Right lobe of liver (tissue), 4 donors: ENCODE measurements at regions not wholly inside any gene's neighbourhood (a gene's known extent, or its start where the extent isn't known, plus 50 kb on each side); places are given as distances from the start of the nearest gene placed in this dataset.

Source experiments
- CTCF ChIP-seq, 4 donors: fragments of 200-600 bp in 3 of 4; fragments of 450-650 bp in 1 of 4; IDR thresholded peaks; one replicate each; pipeline versions ENCODE4 v1.5.1 to v1.8.0; 2016 to 2022; ENCODE audit warnings: antibody characterized with exemption in 4 of 4, mild to moderate bottlenecking in 2 of 4
- POLR2A ChIP-seq: fragments of 450-650 bp; IDR thresholded peaks from one replicate; pipeline ENCODE4 v1.6.1; 2017; ENCODE audit warnings: antibody characterized with exemption, mild to moderate bottlenecking
- donor health status: DM: no; HTN: no; CAD: no.
- donor health status: DM: no; HTN: no; CAD: no.
- donor health status: DM: no; HTN: yes; CAD: no.

- TF ChIP-seq CTCF (IDR thresholded peaks at IDR 0.05) (no peak), POLR2A (no peak)
Observed at GRCh38 chr1:69090752-69091151, 477.0 kb upstream of the LRRC7 start.
